Astrocyte of the spinal cord (primary cell): ENCODE measurements at regions not wholly inside any gene's neighbourhood (a gene's known extent, or its start where the extent isn't known, plus 50 kb on each side); places are given as distances from the start of the nearest gene placed in this dataset.

Source experiments
- DNase-seq: peaks from one replicate; pipeline ENCODE4 v3.0.0; 2011; ENCODE audit warnings: low read depth, low spot score
- H3K4me3 ChIP-seq: 2 replicates; pipeline ENCODE4 v1.5.1; 2011; ENCODE audit warnings: low read depth, mild to moderate bottlenecking, low read length, moderate library complexity
- in situ Hi-C: cut with HindIII; loops from 2 replicates; pipeline ENCODE4 v1.10.0; 2017; ENCODE audit warnings: low sequenced_read_pairs
- TF ChIP-seq, protein P1 (sequence below): IDR thresholded peaks from 2 replicates; pipeline ENCODE4 v1.5.1; 2012; ENCODE audit warnings: low read depth, mild to moderate bottlenecking, low read length, inconsistent platforms

DNA sequence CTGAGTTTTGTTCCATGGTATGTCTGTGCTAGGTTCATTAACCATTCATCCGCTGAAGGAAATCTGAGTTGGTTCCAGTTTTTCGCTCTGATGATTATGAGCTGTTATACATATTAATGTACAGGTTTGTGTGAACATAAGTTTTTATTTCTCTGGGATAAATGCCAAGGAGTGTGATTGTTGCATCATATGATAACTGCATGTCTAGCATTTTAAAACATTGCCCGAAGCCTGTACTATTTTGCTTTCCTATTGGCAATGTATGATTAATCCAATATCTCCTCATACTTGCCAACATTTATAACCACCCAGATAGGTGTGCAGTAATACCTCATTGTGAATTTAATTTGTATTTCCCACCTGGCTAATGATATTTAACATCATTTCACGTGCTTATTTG is 322.7 kb downstream of the ZNF326 start:
- TF ChIP-seq, protein P1, sequence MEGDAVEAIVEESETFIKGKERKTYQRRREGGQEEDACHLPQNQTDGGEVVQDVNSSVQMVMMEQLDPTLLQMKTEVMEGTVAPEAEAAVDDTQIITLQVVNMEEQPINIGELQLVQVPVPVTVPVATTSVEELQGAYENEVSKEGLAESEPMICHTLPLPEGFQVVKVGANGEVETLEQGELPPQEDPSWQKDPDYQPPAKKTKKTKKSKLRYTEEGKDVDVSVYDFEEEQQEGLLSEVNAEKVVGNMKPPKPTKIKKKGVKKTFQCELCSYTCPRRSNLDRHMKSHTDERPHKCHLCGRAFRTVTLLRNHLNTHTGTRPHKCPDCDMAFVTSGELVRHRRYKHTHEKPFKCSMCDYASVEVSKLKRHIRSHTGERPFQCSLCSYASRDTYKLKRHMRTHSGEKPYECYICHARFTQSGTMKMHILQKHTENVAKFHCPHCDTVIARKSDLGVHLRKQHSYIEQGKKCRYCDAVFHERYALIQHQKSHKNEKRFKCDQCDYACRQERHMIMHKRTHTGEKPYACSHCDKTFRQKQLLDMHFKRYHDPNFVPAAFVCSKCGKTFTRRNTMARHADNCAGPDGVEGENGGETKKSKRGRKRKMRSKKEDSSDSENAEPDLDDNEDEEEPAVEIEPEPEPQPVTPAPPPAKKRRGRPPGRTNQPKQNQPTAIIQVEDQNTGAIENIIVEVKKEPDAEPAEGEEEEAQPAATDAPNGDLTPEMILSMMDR = no peak
- in situ Hi-C loops = no loop called here

DNA sequence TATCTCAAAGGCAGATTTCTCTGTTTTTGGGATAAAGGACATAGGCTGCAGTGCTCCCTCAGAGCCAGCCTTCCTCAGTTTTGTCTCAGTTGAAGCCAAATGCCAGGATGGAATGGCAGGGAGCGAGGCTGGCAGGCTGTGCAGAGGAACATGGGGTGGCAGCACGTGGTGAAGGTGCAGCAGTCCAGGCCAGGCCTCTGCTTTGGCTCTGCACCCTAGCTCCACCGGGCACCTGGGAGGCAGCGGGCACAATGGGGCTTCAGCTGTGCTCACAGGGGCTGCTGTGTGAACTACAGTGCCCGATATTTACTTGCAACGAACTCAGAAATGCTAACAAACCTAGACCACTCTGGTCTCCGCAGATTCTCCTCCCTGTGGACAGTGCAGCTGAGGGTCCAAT is 319.6 kb downstream of the ZNF326 start:
- H3K4me3 ChIP-seq = no peak overlapping the region
- in situ Hi-C loops = no loop called here
- no peak for DNase-seq
- TF ChIP-seq, protein P1 = no peak

More for the DNA sequence above, 322.7 kb downstream of the ZNF326 start:
- H3K4me3 ChIP-seq = no peak overlapping the region
- no peak for DNase-seq

DNA sequence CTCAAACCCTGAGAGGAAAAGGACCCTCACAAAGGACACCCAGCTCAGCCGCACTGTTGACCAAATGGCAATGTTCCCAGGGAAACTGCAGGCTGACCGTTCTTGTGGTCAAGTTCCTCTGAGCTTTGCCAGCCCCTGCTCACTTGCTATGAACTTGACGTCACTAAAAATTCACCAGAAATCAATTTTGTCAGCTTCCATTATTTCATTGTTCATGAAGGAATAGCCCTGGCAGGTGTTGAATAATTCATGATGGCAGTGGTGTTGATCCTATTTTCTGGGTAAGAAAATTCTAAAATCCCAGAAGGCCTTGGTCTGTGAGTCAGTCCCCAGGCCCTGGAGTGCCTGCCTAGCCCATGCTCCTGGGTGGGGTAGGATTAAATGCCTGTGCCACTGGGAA is 318.9 kb downstream of the ZNF326 start:
- in situ Hi-C loops = no loop called here
- H3K4me3 ChIP-seq = no peak overlapping the region
- DNase-seq = peak; percentile 41
- TF ChIP-seq, protein P1 = no peak

DNA sequence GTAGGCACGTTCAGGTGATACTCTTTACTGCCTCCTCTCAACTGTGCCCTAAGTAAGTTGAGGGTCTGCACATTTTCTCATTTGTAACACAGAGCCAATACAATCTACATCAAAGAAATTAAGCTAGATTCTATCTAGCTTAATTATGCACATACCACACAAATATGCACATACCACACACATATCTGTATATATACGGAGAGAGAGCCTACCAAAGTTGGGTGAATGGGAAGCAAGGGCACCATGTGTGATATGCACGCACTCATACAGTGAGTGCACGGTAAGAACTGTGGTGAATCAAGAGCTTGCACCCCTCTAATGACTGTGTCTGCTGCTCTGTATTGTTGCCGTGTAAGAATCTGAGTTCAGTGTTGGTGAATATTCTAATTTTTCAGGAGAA is 314.9 kb downstream of the ZNF326 start:
- TF ChIP-seq, protein P1 = no peak
- H3K4me3 ChIP-seq = no peak overlapping the region
- no peak for DNase-seq
- in situ Hi-C loops = no loop called here

DNA sequence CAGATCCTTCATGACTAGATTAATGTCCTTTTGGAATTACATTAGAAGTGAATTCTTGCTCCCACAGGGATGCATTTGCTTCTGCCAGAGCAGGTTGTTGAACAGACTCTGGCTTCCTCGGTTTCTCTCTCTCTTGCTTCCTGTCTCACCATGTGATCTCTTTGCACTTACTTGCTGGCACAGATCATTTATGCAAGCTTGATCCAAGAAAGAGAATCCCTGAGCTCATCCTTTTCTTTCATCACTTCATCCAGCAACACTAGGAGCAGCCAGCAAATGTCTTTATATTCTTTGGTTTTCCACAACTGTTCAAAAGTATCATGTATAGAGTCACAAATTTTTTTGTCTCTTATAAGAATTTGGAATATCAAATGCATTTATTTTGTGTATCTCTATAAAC is 313.5 kb downstream of the ZNF326 start:
- H3K4me3 ChIP-seq = no peak overlapping the region
- in situ Hi-C loops = no loop called here
- TF ChIP-seq, protein P1 = no peak
- no peak for DNase-seq

DNA sequence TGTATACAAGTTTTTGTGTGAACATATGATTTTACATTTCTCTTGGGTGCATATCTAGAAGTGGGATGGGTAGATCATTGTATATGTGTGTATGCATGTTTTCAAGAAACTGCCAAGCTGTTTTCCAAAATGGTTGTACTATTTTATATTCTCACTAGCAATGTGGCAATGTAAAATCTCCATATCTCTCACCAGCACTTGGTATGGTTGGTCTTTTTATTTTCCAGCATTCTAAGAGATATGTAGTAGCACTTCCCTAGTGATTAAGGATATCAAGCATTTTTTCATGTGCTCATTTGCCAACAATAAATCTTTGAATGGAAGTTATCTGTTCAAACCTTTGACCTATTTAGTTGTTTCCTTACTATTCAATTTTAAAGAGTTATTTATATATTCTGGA is 310.7 kb downstream of the ZNF326 start:
- in situ Hi-C loops = no loop called here

More for the DNA sequence above, 310.7 kb downstream of the ZNF326 start:
- TF ChIP-seq, protein P1 = no peak
- DNase-seq = no peak
- no peak overlapping the region for H3K4me3 ChIP-seq
